GM13977 (cell line): ENCODE measurements at regions not wholly inside any gene's neighbourhood (a gene's known extent, or its start where the extent isn't known, plus 50 kb on each side); places are given as distances from the start of the nearest gene placed in this dataset.
"Not testable (repeated sequence)": the region's sequence is repeated elsewhere in the genome, so short reads cannot be mapped to it uniquely, and the experiment has no call there.

Experiments
- DNase-seq: peaks from one replicate; pipeline ENCODE4 v3.0.0; 2012; ENCODE audit warnings: low spot score
- in situ Hi-C: fragments of 300-500 bp; cut with MboI; formaldehyde crosslinking; loops from one replicate; pipeline ENCODE4 v1.12.0; 2022; ENCODE audit warnings: low sequenced_read_pairs, low pct_unique_long_range_greater_than_20kb, mixed read lengths, inconsistent platforms; ENCODE audit not compliant: unreplicated experiment
- TF ChIP-seq, protein P1 (sequence below): IDR thresholded peaks from 2 replicates; pipeline ENCODE4 v1.5.1; 2012; ENCODE audit warnings: mild to moderate bottlenecking, control low read depth; ENCODE audit not compliant: insufficient read depth; ENCODE audit errors: extremely low read depth, missing control alignments

GRCh38 chr13:52235900-52236595 lies 76.7 kb upstream of the NEK3 start:
- TF ChIP-seq, protein P1, sequence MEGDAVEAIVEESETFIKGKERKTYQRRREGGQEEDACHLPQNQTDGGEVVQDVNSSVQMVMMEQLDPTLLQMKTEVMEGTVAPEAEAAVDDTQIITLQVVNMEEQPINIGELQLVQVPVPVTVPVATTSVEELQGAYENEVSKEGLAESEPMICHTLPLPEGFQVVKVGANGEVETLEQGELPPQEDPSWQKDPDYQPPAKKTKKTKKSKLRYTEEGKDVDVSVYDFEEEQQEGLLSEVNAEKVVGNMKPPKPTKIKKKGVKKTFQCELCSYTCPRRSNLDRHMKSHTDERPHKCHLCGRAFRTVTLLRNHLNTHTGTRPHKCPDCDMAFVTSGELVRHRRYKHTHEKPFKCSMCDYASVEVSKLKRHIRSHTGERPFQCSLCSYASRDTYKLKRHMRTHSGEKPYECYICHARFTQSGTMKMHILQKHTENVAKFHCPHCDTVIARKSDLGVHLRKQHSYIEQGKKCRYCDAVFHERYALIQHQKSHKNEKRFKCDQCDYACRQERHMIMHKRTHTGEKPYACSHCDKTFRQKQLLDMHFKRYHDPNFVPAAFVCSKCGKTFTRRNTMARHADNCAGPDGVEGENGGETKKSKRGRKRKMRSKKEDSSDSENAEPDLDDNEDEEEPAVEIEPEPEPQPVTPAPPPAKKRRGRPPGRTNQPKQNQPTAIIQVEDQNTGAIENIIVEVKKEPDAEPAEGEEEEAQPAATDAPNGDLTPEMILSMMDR = peak; percentile 73
- in situ Hi-C loops, DNase-seq: not testable (repeated sequence)

- in situ Hi-C loops, DNase-seq: not testable (repeated sequence)
Measured at GRCh38 chr13:52234928-52235327, 75.5 kb upstream of the NEK3 start.

DNA sequence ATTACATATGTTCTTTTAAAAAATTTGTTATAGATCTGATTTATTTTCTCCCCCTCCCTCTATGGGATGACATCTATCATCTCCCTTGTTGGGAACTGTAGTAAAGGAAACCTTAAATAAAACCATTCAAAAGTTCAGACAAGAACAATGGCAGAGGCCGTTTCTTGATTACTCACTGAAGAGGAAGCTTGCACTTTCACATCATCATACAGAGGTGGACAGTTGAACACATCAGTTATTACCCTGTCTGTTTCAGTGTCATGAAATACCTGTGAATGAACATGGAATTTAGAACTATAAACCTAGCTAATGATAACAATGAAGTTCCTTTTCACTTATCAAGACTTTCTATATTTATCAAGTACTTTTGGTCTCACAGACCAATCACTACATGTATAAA lies 63.7 kb upstream of the NEK3 start:
- DNase-seq, in situ Hi-C loops: not testable (repeated sequence)

DNA sequence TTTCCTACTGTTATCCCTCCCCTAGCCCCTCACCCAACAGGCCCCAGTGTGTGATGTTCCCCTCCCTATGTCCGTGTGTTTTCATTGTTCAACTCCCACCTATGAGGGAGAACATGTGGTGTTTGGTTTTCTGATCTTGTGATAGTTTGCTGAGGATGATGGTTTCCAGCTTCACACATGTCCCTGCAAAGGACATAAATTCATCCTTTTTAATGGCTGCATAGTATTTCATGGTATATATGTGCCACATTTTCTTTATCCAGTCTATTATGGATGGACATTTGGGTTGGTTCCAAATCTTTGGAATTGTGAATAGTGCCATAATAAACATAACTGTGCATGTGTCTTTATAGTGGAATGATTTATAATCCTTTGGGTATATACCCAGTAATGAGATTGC lies 54.5 kb upstream of the NEK3 start:
- in situ Hi-C loops, DNase-seq: not testable (repeated sequence)

- DNase-seq, in situ Hi-C loops: not testable (repeated sequence)
Measured at GRCh38 chr13:52212886-52213285, 53.5 kb upstream of the NEK3 start.

DNA sequence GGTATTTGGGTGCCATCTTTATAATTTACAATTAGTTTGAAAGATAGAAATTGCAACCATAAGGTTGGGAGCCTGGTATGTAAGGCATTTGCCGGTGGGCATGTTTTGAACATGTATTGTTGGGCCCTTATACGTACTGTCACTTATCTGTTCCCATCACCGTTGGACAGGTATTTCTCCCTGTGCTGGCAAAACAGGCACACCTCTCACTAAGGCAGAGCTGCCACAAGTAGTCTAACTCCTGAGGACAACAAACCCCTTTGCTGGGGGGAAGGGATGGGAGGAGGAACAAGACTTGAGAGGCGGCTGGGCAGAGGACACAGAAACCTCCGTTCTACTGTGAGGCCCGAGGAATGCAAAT lies 52.0 kb upstream of the NEK3 start:
- in situ Hi-C loops, DNase-seq: not testable (repeated sequence)

GRCh38 chr13:52210564-52211415 lies 51.4 kb upstream of the NEK3 start:
- DNase-seq, in situ Hi-C loops: not testable (repeated sequence)
